CD4-positive, alpha-beta T cell (primary cell): ENCODE measurements at regions not wholly inside any gene's neighbourhood (a gene's known extent, or its start where the extent isn't known, plus 50 kb on each side); places are given as distances from the start of the nearest gene placed in this dataset.
"Not testable (repeated sequence)": the region's sequence is repeated elsewhere in the genome, so short reads cannot be mapped to it uniquely, and the experiment has no call there.

ENCODE experiments used
- ATAC-seq: fragments of 200-7000 bp; cut with Tn5 transposase; one replicate; pipeline ENCODE4 v1.10.0; 2022; ENCODE audit warnings: mild to moderate bottlenecking; ENCODE audit not compliant: poor library complexity
- CTCF ChIA-PET: fragments of 350-600 bp; sonication (Branson Sonifier 250); formaldehyde crosslinking; loops from one replicate; lab custom pipeline; 2021; ENCODE audit warnings: antibody characterized with exemption, inconsistent platforms; lab: Charles Lee
- POLR2A ChIA-PET: fragments of 350-600 bp; sonication (Branson Sonifier 250); formaldehyde crosslinking; loops from one replicate; lab custom pipeline; 2021; ENCODE audit warnings: antibody characterized with exemption, inconsistent platforms; lab: Charles Lee
- DNase-seq, 14 experiments: peaks; one replicate each; pipeline ENCODE4 v3.0.0-alpha.2; 2013 to 2020; ENCODE audit warnings: mixed read lengths in 2 of 14
- H3K27ac ChIP-seq, 2 donors: one replicate each; pipeline versions ENCODE4 v1.5.1 to v1.7.0; 2013; ENCODE audit warnings: low read length in 2 of 2, low read depth in 1 of 2, mild to moderate bottlenecking in 1 of 2
- H3K27me3 ChIP-seq, 2 experiments: 1 replicate in 1 of 2; 2 replicates in 1 of 2; pipeline versions ENCODE4 v1.6.1 to v1.7.0; 2013; ENCODE audit warnings: low read length in 2 of 2, control low read depth in 1 of 2, mild to moderate bottlenecking in 1 of 2, moderate library complexity in 1 of 2; ENCODE audit not compliant: insufficient read depth in 2 of 2, control insufficient read depth in 1 of 2
- H3K36me3 ChIP-seq: one replicate; pipeline ENCODE4 v1.6.1; 2013; ENCODE audit warnings: low read length, control low read depth; ENCODE audit not compliant: insufficient read depth
- H3K4me1 ChIP-seq: one replicate; pipeline ENCODE4 v1.6.1; 2013; ENCODE audit warnings: low read length, control low read depth; ENCODE audit not compliant: insufficient read depth
- H3K4me3 ChIP-seq: one replicate; pipeline ENCODE4 v1.5.1; 2013; ENCODE audit warnings: mild to moderate bottlenecking, low read length, moderate library complexity
- H3K9me3 ChIP-seq, 2 experiments: 1 replicate in 1 of 2; 2 replicates in 1 of 2; pipeline versions ENCODE4 v1.6.1 to v1.7.0; 2013; ENCODE audit warnings: low read length in 2 of 2, mild to moderate bottlenecking in 2 of 2, control low read depth in 1 of 2, moderate library complexity in 1 of 2; ENCODE audit not compliant: control insufficient read depth in 1 of 2, insufficient read depth in 1 of 2
- H3K27ac Mint-ChIP-seq: one replicate; pipeline ENCODE4 v1.8.0; 2020; ENCODE audit warnings: mixed read lengths
- H3K27me3 Mint-ChIP-seq: one replicate; pipeline ENCODE4 v1.8.0; 2021; ENCODE audit warnings: mixed read lengths
- H3K36me3 Mint-ChIP-seq: one replicate; pipeline ENCODE4 v1.8.0; 2021; ENCODE audit warnings: low read depth, mixed read lengths
- H3K4me1 Mint-ChIP-seq: one replicate; pipeline ENCODE4 v1.8.0; 2021; ENCODE audit warnings: low read depth, mixed read lengths
- H3K4me3 Mint-ChIP-seq: one replicate; pipeline ENCODE4 v1.8.0; 2020; ENCODE audit warnings: mild to moderate bottlenecking, mixed read lengths
- H3K9me3 Mint-ChIP-seq: one replicate; pipeline ENCODE4 v1.8.0; 2020; ENCODE audit warnings: mixed read lengths
- CTCF ChIP-seq: fragments of 200-600 bp; IDR thresholded peaks from one replicate; pipeline ENCODE4 v1.8.0; 2022; ENCODE audit warnings: antibody characterized with exemption, mild to moderate bottlenecking
- intact Hi-C, 2 experiments: fragments of 100-400 bp; cut with DNase I in 1 of 2; cut with micrococcal nuclease in 1 of 2; formaldehyde crosslinking; loops; one replicate each; pipeline versions ENCODE4 v1.15.1 to v1.9.0; 2023 to 2025; cut with DNase I, micrococcal nuclease

- ATAC-seq, result no peak
- no peak overlapping the region for H3K4me3 Mint-ChIP-seq
- H3K27ac Mint-ChIP-seq, result no peak overlapping the region
- no peaks in the 10 kb centered on the region for H3K36me3 Mint-ChIP-seq
- DNase-seq, result no peak
- peaks cover 4% of the 10 kb centered on the region for H3K4me1 Mint-ChIP-seq
- no peaks in the 10 kb centered on the region for H3K27me3 ChIP-seq
- POLR2A ChIA-PET, result no interaction called here
- CTCF ChIA-PET, result interaction anchor here (1.1 kb wide), 1 partner anchor 15 kb away, joined by 3 read pairs; no protein-coding TSS in a partner anchor
- H3K27ac ChIP-seq, result no peak overlapping the region
- no peaks in the 10 kb centered on the region for H3K9me3 Mint-ChIP-seq
- intact Hi-C loops, result no loop called here
- no peak overlapping the region for H3K4me3 ChIP-seq
- H3K27me3 Mint-ChIP-seq, result peaks cover 5% of the 10 kb centered on the region
- no peak for TF ChIP-seq CTCF
- no peaks in the 10 kb centered on the region for H3K36me3 ChIP-seq
- no peaks in the 10 kb centered on the region for H3K9me3 ChIP-seq
- H3K4me1 ChIP-seq, result peaks cover 8% of the 10 kb centered on the region
Measured at GRCh38 chr2:64934530-64934929, 54.7 kb upstream of the SLC1A4 start.

GRCh38 chr2:64936809-64937208, 52.4 kb upstream of the SLC1A4 start:
- ATAC-seq (no peak), DNase-seq (no peak)
- Mint-ChIP-seq H3K9me3 (no peaks in the 10 kb centered on the region), H3K36me3 (no peaks in the 10 kb centered on the region), H3K27ac (no peak overlapping the region), H3K27me3 (no peaks in the 10 kb centered on the region), H3K4me1 (peaks cover 9% of the 10 kb centered on the region), H3K4me3 (no peak overlapping the region)
- Histone ChIP-seq H3K27ac (no peak overlapping the region), H3K27me3 (no peaks in the 10 kb centered on the region), H3K4me1 (peaks cover 13% of the 10 kb centered on the region), H3K4me3 (no peak overlapping the region), H3K36me3 (no peaks in the 10 kb centered on the region), H3K9me3 (no peaks in the 10 kb centered on the region)
- TF ChIP-seq CTCF, result no peak
- POLR2A ChIA-PET, result no interaction called here
- intact Hi-C loops, result no loop called here
- CTCF ChIA-PET, result no interaction called here

GRCh38 chr2:64937314-64937686, 51.9 kb upstream of the SLC1A4 start:
- H3K27me3 Mint-ChIP-seq, POLR2A ChIA-PET: not testable (repeated sequence)
- CTCF ChIA-PET, result interaction anchor here (1.5 kb wide), 1 partner anchor 19 kb away, joined by 3 read pairs; no protein-coding TSS in a partner anchor

More at GRCh38 chr2:64937314-64937686, 51.9 kb upstream of the SLC1A4 start:
- H3K27ac ChIP-seq, DNase-seq, H3K27ac Mint-ChIP-seq, H3K36me3 ChIP-seq, H3K4me3 Mint-ChIP-seq, H3K9me3 Mint-ChIP-seq, H3K9me3 ChIP-seq, intact Hi-C loops, ATAC-seq, H3K27me3 ChIP-seq, H3K4me1 Mint-ChIP-seq, H3K4me3 ChIP-seq, H3K36me3 Mint-ChIP-seq: not testable (repeated sequence)
- H3K4me1 ChIP-seq, result peaks cover 13% of the 10 kb centered on the region
